DMS 273 treated with DMSO at 0.1 percent for 48 hours (cell line): ENCODE measurements at regions not wholly inside any gene's neighbourhood (a gene's known extent, or its start where the extent isn't known, plus 50 kb on each side); places are given as distances from the start of the nearest gene placed in this dataset.
A peak's percentile ranks its signal among the peaks of the same experiment; 100 is the strongest.
"Not testable (repeated sequence)": the region's sequence is repeated elsewhere in the genome, so short reads cannot be mapped to it uniquely, and the experiment has no call there.

ENCODE experiments used
- DNase-seq: peaks from one replicate; lab custom pipeline; 2025; lab: John Stamatoyannopoulos, UW

- no peak for DNase-seq
Measured at GRCh38 chr13:37510441-37510840, 88.1 kb downstream of the POSTN start.

GRCh38 chr13:37505531-37505930, 93.0 kb downstream of the POSTN start:
- no peak for DNase-seq

DNA sequence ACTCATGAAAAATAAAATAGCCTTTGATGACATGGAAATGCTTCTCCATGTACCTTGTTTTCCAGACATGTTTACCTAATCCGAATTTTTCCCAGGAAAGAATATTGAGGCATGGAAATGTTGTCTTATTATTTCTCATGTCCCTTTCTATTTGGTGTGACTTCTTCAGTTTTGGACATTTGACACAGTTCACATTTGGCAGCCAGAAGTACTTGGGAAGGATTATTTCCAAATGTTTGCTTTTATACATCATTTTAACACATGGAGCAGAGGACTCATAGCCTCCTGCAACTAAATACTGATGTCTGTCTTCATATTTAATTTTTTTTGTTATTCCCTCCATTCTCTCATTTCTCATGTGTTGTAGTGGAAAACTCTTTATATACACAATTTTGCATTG, 94.3 kb downstream of the POSTN start:
- DNase-seq: no peak

DNA sequence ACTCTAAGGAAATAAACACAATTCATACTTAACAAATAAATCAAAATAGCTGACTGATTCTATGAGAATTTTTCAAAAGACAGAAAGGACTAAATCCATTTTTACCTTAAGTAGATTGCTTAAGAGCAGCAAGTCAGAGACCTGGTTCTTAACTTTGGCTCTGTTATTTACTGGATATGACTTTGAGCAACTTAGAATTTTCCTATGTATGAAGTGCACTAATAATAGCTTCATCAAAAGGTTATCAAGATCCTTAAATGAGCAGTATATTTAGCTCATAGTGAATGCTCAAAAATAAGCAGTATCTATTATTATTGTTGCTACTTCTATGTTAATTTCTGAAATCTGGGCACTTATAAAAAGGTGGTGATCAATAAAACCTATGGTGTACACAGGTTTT, 95.3 kb downstream of the POSTN start:
- DNase-seq: no peak

- DNase-seq: not testable (repeated sequence)
Measured at GRCh38 chr13:37502303-37502993, 96.1 kb downstream of the POSTN start.

GRCh38 chr13:37501187-37501586, 97.4 kb downstream of the POSTN start:
- DNase-seq: no peak

DNA sequence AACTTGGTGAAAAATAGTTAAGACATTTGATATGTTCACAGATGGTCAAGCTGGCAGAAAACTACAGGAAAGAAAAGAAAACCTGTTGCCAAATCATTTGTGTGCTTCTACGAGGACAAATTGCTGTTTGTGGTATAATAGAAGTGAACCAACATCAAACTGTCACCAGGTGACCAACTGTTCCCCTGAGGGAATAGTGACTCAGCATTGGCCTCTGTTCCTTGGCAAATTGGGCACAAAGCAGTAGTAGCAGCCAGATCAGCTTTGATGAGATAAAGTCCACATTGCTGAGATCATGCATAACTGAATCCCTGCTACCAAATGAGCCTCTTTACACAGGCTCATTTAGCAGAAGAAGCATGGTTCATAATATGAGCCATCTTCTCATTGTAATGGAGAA, 103.5 kb downstream of the POSTN start:
- DNase-seq: peak; percentile 48

- DNase-seq: no peak
Measured at GRCh38 chr13:37493775-37494174, 104.8 kb downstream of the POSTN start.

DNA sequence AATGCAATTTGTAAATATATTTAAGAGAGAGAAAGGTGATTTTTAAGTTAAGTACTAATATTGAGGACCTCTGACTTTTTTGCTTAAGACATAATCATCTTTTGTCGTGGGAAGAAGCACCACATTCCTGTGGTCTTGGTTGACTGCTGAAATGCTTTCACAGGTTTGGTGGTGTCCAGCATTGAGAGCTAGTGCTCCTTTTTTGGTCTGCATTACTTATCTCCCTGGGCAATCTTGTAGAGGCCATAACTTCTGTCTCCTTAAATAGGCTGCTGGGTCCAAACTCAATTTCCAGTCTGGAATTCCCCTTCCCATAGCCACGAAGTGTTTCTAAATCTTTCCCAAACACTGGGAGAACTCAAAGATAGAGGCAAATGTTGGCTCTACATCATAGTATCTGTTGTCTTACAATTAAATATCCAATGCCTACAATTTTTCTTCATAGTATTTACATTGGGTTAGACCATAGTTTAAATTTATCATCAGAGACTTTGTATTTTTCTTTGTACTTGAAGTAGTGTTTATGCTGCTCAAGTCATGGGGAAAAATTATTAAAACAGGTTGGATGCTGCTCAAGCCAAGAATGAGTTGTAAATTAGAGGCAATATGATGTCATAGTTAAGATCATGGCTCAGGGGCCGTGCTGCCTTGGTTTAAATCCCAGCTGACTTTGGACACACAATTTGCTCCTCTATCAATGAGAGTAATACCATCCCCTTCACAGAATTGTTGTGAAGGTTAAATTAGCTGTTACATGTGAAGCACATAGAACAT, 105.6 kb downstream of the POSTN start:
- no peak for DNase-seq

- no peak for DNase-seq
Measured at GRCh38 chr13:37492075-37492474, 106.5 kb downstream of the POSTN start.

- DNase-seq: no peak
Measured at GRCh38 chr13:37491661-37492060, 106.9 kb downstream of the POSTN start.

- DNase-seq: no peak
Measured at GRCh38 chr13:37490176-37490779, 108.3 kb downstream of the POSTN start.

DNA sequence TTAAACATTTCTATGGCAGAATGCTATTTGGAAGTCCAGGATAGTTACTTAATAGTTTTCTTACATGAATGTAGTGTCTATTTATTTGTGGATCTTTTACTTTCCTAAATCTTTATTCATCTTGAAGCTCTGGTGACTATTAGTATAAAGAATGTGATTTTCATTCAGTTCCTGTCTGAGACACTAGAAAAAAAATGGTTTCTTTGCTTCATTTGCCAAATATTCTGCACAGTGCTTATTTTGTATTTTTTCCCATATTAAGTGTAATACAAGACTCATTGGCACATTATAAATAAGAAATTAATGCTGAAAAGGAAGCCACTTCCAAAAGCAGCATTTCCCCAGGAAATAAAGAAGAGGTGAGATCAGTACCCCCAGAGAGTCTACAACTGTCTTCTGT, 109.8 kb downstream of the POSTN start:
- no peak for DNase-seq

DNA sequence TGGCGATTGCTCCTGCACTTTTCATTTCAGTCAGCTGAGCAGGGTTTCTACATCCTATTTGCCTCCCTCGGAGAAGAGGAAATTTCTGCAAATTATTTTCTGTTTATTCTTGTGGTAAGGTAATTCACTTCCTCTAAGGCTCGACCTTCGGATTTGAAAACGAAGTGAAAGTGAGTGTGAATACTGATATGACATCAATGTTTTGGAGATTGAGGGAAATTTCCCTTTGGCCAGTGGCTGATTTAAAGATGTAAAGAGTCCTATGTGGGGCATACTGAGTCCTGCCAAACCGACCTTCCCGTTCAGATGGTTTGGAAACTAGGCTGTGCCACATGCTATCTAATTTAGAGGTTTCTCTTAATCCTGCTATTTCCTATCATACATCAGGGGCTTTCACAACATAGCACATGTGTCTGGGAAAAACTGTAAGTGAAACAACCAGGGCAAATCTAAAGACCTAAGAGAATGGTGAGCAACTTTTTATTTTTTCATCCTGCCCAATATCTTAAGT, 112.3 kb downstream of the POSTN start:
- no peak for DNase-seq

DNA sequence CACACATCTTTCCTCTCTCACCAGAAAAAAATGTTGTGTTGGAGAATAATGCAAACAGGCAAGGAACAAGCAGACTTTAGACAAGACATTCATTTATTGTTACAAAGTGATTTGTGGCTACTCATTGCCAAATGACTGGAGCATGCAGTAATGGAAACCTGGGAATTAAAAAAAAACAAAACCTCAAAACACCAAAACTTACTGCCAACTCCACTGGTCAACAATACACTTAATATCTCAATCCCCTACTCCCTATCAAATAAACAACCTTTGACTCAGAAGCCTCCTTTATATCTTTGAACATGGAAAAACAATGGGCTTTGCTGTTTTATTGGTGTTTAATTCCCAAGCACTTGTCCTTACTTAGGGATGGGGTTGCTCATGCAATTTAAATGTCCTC, 112.8 kb downstream of the POSTN start:
- no peak for DNase-seq

GRCh38 chr13:37484056-37484455, 114.5 kb downstream of the POSTN start:
- DNase-seq: no peak

- no peak for DNase-seq
Measured at GRCh38 chr13:37482331-37482730, 116.2 kb downstream of the POSTN start.

DNA sequence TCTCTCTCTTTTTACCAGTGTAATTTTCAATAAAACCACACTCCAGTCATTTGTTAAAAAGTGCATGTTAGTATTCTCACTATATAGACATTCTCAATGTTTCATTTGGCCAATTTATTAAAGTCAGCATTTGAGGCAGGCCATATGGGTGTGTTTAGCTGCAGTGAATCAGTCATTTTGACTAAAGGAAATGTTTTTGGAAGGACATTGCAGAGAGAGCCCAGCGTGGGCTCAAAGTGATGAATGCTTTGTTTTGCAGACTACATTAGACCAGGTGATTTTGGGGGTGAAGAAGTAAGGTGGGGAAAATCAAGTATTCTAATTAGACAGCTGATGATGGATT, 116.7 kb downstream of the POSTN start:
- DNase-seq: no peak

DNA sequence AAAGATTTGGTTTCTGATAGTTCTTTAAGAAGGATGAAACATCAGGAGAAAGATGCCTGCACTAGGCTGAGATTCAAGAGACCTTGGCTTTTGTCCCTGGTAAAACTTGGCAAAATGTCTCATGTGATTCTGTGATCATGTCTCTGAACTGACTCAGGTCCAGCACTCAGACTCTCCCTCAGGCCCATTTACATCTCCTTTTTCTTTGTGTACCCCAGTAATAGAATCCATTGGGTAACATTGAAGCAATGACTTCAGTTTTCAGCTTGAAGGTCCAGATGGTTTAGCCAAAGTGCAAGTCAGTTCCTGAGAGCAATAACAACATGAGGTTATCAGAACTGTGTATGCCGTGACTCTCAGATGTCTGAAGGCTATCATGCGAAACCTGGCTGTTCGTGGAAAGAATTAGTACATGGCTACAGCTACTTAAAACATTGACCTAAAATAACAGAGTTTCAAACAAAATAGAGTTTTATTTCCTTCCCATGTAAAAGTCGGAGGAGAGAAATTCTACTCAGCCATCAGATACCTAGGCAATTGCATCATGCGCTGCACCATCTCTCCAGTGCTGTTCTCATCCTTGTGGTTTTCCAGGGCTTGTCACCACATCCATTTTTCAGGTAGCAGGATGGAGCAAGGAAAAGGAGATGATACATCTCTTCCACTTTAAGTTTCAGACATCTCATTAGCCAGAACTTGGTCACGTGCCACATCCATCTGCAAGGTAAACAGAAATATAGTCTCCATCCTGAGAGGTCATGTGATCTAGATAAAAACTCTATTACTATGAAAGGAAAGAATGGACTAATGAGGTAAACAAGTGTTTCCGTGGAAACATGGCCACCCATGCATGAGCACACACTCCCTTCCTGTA, 117.3 kb downstream of the POSTN start:
- DNase-seq: no peak

- no peak for DNase-seq
Measured at GRCh38 chr13:37479916-37480315, 118.7 kb downstream of the POSTN start.

DNA sequence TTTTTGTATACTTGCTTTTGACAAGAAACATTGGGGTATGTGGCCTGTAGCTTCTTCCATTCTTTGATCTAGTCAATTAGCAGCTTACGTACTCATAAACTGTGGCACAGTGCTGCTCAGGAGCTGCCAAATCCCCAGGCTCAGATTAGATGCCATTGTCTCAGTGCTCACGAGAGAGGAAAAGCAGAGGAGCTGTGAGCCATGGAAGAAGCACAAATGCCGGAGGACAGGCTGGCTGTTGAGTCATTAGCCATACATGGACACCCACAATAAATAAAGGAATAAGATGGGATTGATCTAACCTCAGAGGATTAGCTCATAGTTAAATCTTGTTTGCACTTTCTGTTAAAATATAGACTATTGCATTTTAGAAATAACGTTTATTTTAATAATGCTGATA, 121.7 kb downstream of the POSTN start:
- DNase-seq: no peak

DNA sequence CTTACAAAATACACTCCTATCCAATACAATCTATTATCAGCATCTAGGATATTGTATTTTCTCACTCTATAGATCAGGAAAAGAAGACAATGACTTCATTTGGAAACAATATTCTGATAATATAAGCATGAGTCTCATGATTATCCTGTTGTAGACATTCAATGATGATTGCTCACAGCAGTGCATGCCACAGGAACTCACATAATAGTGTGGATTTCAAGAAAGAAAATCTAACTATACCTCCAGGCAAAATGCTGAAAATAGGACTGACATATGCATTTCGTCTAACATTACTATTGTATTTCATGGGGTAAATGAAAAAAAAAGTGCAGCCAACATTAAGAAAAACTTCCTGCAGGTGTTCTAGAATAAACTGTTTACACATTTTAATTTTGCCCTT, 122.6 kb downstream of the POSTN start:
- no peak for DNase-seq
